Nephron progenitor cell (in vitro differentiated cells): ENCODE measurements at regions not wholly inside any gene's neighbourhood (a gene's known extent, or its start where the extent isn't known, plus 50 kb on each side); places are given as distances from the start of the nearest gene placed in this dataset.

ENCODE experiments used
- DNase-seq: peaks from one replicate; pipeline ENCODE4 v3.0.0; 2021
- H3K27ac Mint-ChIP-seq: 2 replicates; pipeline ENCODE4 v1.8.0; 2021; ENCODE audit warnings: mild to moderate bottlenecking, moderate library complexity, mixed read lengths
- H3K27me3 Mint-ChIP-seq: 2 replicates; pipeline ENCODE4 v1.8.0; 2021; ENCODE audit warnings: mild to moderate bottlenecking, low read depth, mixed read lengths; ENCODE audit not compliant: poor library complexity
- H3K36me3 Mint-ChIP-seq: 2 replicates; pipeline ENCODE4 v1.8.0; 2021; ENCODE audit warnings: low read depth, mixed read lengths
- H3K4me1 Mint-ChIP-seq: 2 replicates; pipeline ENCODE4 v1.8.0; 2021; ENCODE audit warnings: mixed read lengths
- H3K4me3 Mint-ChIP-seq: 2 replicates; pipeline ENCODE4 v1.8.0; 2021; ENCODE audit warnings: mild to moderate bottlenecking, moderate library complexity, mixed read lengths
- H3K9me3 Mint-ChIP-seq: 2 replicates; pipeline ENCODE4 v1.8.0; 2021; ENCODE audit warnings: mild to moderate bottlenecking, moderate library complexity, mixed read lengths
- CTCF ChIP-seq: fragments of 200-600 bp; sonication (generic); IDR thresholded peaks from 2 replicates; pipeline ENCODE4 v1.5.0; 2021; ENCODE audit warnings: antibody characterized with exemption

- no peaks in the 10 kb centered on the region for H3K27me3 Mint-ChIP-seq
- no peak for TF ChIP-seq CTCF
- H3K4me1 Mint-ChIP-seq, result no peaks in the 10 kb centered on the region
- no peak overlapping the region for H3K27ac Mint-ChIP-seq
- H3K9me3 Mint-ChIP-seq, result no peaks in the 10 kb centered on the region
- DNase-seq, result no peak
- H3K36me3 Mint-ChIP-seq, result no peaks in the 10 kb centered on the region
- no peak overlapping the region for H3K4me3 Mint-ChIP-seq
Measured at GRCh38 chr1:79090985-79091384, 84.5 kb upstream of the ADGRL4 start.

- no peaks in the 10 kb centered on the region for H3K9me3 Mint-ChIP-seq
- peaks cover 2% of the 10 kb centered on the region for H3K4me1 Mint-ChIP-seq
- DNase-seq, result no peak
- no peak overlapping the region for H3K4me3 Mint-ChIP-seq
- TF ChIP-seq CTCF, result no peak
- no peaks in the 10 kb centered on the region for H3K36me3 Mint-ChIP-seq
- no peak overlapping the region for H3K27ac Mint-ChIP-seq
- H3K27me3 Mint-ChIP-seq, result no peaks in the 10 kb centered on the region
Measured at GRCh38 chr1:79089946-79090345, 83.4 kb upstream of the ADGRL4 start.

GRCh38 chr1:79082233-79082632 is 75.7 kb upstream of the ADGRL4 start:
- peaks cover 8% of the 10 kb centered on the region for H3K36me3 Mint-ChIP-seq
- no peak overlapping the region for H3K27ac Mint-ChIP-seq
- no peak for DNase-seq
- no peak for TF ChIP-seq CTCF
- peaks cover 10% of the 10 kb centered on the region for H3K9me3 Mint-ChIP-seq
- H3K4me1 Mint-ChIP-seq, result peaks cover 31% of the 10 kb centered on the region
- H3K4me3 Mint-ChIP-seq, result no peak overlapping the region
- no peaks in the 10 kb centered on the region for H3K27me3 Mint-ChIP-seq

GRCh38 chr1:79079770-79080169 is 73.2 kb upstream of the ADGRL4 start:
- H3K4me1 Mint-ChIP-seq, result peaks cover 27% of the 10 kb centered on the region
- DNase-seq, result peak; percentile 18
- no peak for TF ChIP-seq CTCF
- H3K27me3 Mint-ChIP-seq, result no peaks in the 10 kb centered on the region
- peaks cover 8% of the 10 kb centered on the region for H3K36me3 Mint-ChIP-seq
- H3K9me3 Mint-ChIP-seq, result peaks cover 10% of the 10 kb centered on the region
- no peak overlapping the region for H3K4me3 Mint-ChIP-seq
- peak overlapping the region; percentile 44 for H3K27ac Mint-ChIP-seq

GRCh38 chr1:79074975-79075374 is 68.4 kb upstream of the ADGRL4 start:
- peaks cover 8% of the 10 kb centered on the region for H3K36me3 Mint-ChIP-seq
- H3K27ac Mint-ChIP-seq, result no peak overlapping the region
- no peak for TF ChIP-seq CTCF
- peaks cover 10% of the 10 kb centered on the region for H3K9me3 Mint-ChIP-seq
- DNase-seq, result no peak
- H3K4me1 Mint-ChIP-seq, result peaks cover 6% of the 10 kb centered on the region
- no peak overlapping the region for H3K4me3 Mint-ChIP-seq
- peaks cover 3% of the 10 kb centered on the region for H3K27me3 Mint-ChIP-seq

- Mint-ChIP-seq H3K4me1 (no peaks in the 10 kb centered on the region), H3K27me3 (peaks cover 3% of the 10 kb centered on the region), H3K4me3 (no peak overlapping the region), H3K36me3 (no peaks in the 10 kb centered on the region), H3K9me3 (no peaks in the 10 kb centered on the region), H3K27ac (no peak overlapping the region)
- DNase-seq, result no peak
- no peak for TF ChIP-seq CTCF
Measured at GRCh38 chr1:79069828-79070227, 63.3 kb upstream of the ADGRL4 start.
